ENCODE measurements at regions not wholly inside any gene's neighbourhood (a gene's known extent, or its start where the extent isn't known, plus 50 kb on each side); places are given as distances from the start of the nearest gene placed in this dataset.

DNA sequence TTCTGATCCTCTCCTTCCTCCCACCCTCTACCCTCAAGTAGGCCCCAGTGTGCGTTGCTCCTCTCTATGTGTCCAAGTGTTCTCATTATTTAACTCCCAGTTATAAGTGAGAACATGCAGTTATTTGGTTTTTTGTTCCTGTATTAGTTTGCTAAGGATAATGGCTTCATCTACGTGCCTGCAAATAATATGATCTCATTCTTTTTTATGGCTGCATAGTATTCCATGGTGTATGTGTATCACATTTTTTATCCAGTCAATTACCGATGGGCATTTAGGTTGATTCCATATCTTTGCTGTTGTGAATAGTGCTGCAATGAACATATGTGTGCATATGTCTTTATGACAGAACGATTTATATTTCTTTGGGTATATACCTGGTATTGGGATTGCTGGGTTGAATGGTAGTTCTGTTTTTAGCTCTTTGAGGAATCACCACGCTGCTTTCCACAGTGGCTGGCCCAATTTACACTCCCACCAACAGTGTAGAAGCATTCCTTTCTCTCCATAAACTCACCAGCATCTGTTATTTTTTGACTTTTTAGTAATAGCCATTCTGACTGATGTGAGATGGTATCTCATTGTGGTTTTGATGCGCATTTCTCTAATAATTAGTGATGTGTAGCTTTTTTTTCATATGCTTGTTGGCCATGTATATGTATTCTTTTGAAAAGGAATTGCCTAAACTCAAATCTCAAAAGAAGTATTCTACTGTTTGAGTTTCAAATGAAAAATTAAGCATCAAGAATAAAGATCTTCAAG is 116.9 kb downstream of the ETS2 start:
- no peak overlapping the region for H3K4me3 ChIP-seq (ENCODE audit: low read length)
- no peaks in the 10 kb centered on the region for H3K4me1 ChIP-seq (ENCODE audit: insufficient read depth, low read length)
- Mint-ChIP-seq H3K36me3 (ENCODE audit: low read depth) (no peaks in the 10 kb centered on the region), H3K4me1 (ENCODE audit: low read depth) (no peaks in the 10 kb centered on the region), H3K27ac (no peak overlapping the region), H3K4me3 (no peak overlapping the region), H3K9me3 (peaks cover 3% of the 10 kb centered on the region), H3K27me3 (peaks cover 15% of the 10 kb centered on the region)
- no peak for DNase-seq
- H3K36me3 ChIP-seq (ENCODE audit: insufficient read depth, low read length), result no peaks in the 10 kb centered on the region
- peaks cover 9 to 15% of the 10 kb centered on the region in 2 experiments for H3K27me3 ChIP-seq (ENCODE audit: control insufficient read depth in 1 of 2, insufficient read depth in 2 of 2, low read length in 2 of 2)
- POLR2A ChIA-PET, result no interaction called here
- H3K9me3 ChIP-seq (ENCODE audit: control insufficient read depth in 1 of 2, insufficient read depth in 1 of 2, low read length in 2 of 2), result no peaks in the 10 kb centered on the region
- CTCF ChIA-PET, result no interaction called here
- H3K27ac ChIP-seq (ENCODE audit: low read depth in 1 of 2, low read length in 2 of 2), result no peak overlapping the region
- no peak for ATAC-seq (ENCODE audit: poor library complexity)
- TF ChIP-seq, protein P1, sequence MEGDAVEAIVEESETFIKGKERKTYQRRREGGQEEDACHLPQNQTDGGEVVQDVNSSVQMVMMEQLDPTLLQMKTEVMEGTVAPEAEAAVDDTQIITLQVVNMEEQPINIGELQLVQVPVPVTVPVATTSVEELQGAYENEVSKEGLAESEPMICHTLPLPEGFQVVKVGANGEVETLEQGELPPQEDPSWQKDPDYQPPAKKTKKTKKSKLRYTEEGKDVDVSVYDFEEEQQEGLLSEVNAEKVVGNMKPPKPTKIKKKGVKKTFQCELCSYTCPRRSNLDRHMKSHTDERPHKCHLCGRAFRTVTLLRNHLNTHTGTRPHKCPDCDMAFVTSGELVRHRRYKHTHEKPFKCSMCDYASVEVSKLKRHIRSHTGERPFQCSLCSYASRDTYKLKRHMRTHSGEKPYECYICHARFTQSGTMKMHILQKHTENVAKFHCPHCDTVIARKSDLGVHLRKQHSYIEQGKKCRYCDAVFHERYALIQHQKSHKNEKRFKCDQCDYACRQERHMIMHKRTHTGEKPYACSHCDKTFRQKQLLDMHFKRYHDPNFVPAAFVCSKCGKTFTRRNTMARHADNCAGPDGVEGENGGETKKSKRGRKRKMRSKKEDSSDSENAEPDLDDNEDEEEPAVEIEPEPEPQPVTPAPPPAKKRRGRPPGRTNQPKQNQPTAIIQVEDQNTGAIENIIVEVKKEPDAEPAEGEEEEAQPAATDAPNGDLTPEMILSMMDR (IDR thresholded peaks at IDR 0.05), result no peak
- intact Hi-C loops (cut with DNase I, micrococcal nuclease), result no loop called here

GRCh38 chr21:38921511-38922251 is 116.0 kb downstream of the ETS2 start:
- H3K27me3 ChIP-seq (ENCODE audit: control insufficient read depth in 1 of 2, insufficient read depth in 2 of 2, low read length in 2 of 2), result peaks cover 9 to 15% of the 10 kb centered on the region in 2 experiments
- no peak overlapping the region for H3K4me3 ChIP-seq (ENCODE audit: low read length)
- intact Hi-C loops (cut with DNase I, micrococcal nuclease), result no loop called here
- no peak overlapping the region for H3K27ac ChIP-seq (ENCODE audit: low read depth in 1 of 2, low read length in 2 of 2)
- H3K9me3 ChIP-seq (ENCODE audit: control insufficient read depth in 1 of 2, insufficient read depth in 1 of 2, low read length in 2 of 2), result no peaks in the 10 kb centered on the region
- no peaks in the 10 kb centered on the region for H3K36me3 ChIP-seq (ENCODE audit: insufficient read depth, low read length)
- DNase-seq, result no peak
- ChIA-PET CTCF (no interaction called here), POLR2A (no interaction called here)
- no peaks in the 10 kb centered on the region for H3K4me1 ChIP-seq (ENCODE audit: insufficient read depth, low read length)
- Mint-ChIP-seq H3K27ac (no peak overlapping the region), H3K4me1 (ENCODE audit: low read depth) (no peaks in the 10 kb centered on the region), H3K4me3 (no peak overlapping the region), H3K36me3 (ENCODE audit: low read depth) (no peaks in the 10 kb centered on the region), H3K27me3 (peaks cover 21% of the 10 kb centered on the region), H3K9me3 (peaks cover 3% of the 10 kb centered on the region)
- ATAC-seq (ENCODE audit: poor library complexity), result no peak
- TF ChIP-seq, protein P1 (IDR thresholded peaks at IDR 0.05), result no peak

DNA sequence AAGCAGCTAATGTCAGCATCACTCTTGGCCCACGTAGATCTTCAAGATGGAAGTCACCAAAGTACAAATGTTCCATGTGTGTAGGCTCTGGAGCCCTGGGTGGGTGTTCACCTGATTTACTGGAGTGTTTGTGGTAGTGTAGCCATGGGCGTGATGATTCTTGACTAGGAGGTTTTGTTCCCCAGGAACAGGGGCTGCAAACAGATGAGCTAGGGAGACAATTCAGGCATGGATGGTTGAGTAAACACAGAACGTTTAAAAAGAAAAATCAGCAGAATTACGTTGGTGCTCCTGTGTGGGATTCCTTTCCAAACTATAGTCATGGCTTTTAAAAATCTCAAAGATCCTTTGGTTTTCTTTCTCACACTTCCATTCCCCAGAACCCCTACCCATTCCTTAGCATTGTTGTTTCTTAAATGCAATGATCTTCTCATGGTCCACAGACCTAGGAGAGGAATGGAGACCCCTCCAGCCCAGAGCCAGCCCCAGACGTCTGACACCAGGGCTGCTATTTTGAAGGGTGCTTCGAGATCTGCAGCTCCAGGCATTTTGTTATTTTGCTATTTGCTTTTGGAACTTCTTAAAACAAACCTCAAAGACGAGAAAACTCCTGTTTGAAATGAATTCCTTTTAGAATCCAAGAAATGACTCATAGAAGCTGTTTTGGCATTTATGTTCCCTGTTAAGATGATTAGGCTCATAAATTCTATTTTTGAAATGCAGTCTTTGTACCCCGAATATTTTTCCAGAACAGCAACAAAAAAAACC is 115.1 kb downstream of the ETS2 start:
- Histone ChIP-seq H3K36me3 (ENCODE audit: insufficient read depth, low read length) (no peaks in the 10 kb centered on the region), H3K4me1 (ENCODE audit: insufficient read depth, low read length) (no peaks in the 10 kb centered on the region), H3K4me3 (ENCODE audit: low read length) (no peak overlapping the region), H3K27me3 (ENCODE audit: control insufficient read depth in 1 of 2, insufficient read depth in 2 of 2, low read length in 2 of 2) (peaks cover 6 to 14% of the 10 kb centered on the region in 2 experiments), H3K27ac (ENCODE audit: low read depth in 1 of 2, low read length in 2 of 2) (no peak overlapping the region), H3K9me3 (ENCODE audit: control insufficient read depth in 1 of 2, insufficient read depth in 1 of 2, low read length in 2 of 2) (no peaks in the 10 kb centered on the region)
- H3K36me3 Mint-ChIP-seq (ENCODE audit: low read depth), result no peaks in the 10 kb centered on the region
- DNase-seq (no peak), ATAC-seq (ENCODE audit: poor library complexity) (no peak)
- H3K27me3 Mint-ChIP-seq, result peaks cover 25% of the 10 kb centered on the region
- no peak overlapping the region for H3K27ac Mint-ChIP-seq
- intact Hi-C loops (cut with DNase I, micrococcal nuclease), result no loop called here
- H3K4me3 Mint-ChIP-seq, result no peak overlapping the region
- POLR2A ChIA-PET, result no interaction called here
- H3K9me3 Mint-ChIP-seq, result peaks cover 3% of the 10 kb centered on the region
- CTCF ChIA-PET, result no interaction called here
- TF ChIP-seq, protein P1 (IDR thresholded peaks at IDR 0.05), result no peak
- H3K4me1 Mint-ChIP-seq (ENCODE audit: low read depth), result no peaks in the 10 kb centered on the region

All from CD4-positive, alpha-beta T cell (primary cell).